ENCODE measurements at regions not wholly inside any gene's neighbourhood (a gene's known extent, or its start where the extent isn't known, plus 50 kb on each side); places are given as distances from the start of the nearest gene placed in this dataset.

DNA sequence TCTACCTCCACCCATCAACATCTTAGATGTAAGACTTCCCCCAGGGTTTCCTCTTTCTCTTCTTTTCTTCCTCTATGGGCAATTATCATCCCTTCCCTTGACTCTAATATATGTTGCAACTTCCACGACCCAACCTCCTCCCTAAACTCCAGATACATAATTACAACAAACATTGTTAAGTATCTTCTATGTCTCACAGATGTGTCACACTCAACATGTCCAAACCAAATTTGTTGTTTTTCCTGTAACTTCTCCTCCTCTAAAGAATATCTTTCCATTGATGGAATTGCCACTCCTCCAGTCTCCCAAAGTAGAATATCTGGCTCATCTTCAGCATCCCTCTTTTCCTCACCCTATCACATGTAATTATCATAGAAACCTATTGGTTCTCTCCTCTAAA is 314.2 kb downstream of the RWDD3 start:
- Histone ChIP-seq H3K9ac (ENCODE audit: insufficient read depth, low read depth, low read length) (no peak overlapping the region), H3K79me2 (ENCODE audit: insufficient read depth, low read length) (no peaks in the 10 kb centered on the region), H3K36me3 (replicated peaks in 1 of 2; ENCODE audit: control insufficient read depth in 1 of 2, insufficient read depth in 2 of 2, low read length in 2 of 2) (no peaks in the 10 kb centered on the region), H3K4me2 (ENCODE audit: low read depth, low read length) (no peak overlapping the region), H3K27ac (ENCODE audit: extremely low read length, insufficient read depth, low read length) (no peak overlapping the region), H3K4me3 (replicated peaks in 1 of 3; ENCODE audit: insufficient read depth in 1 of 3, low read depth in 2 of 3, low read length in 3 of 3) (no peak overlapping the region), H3K27me3 (ENCODE audit: control insufficient read depth in 1 of 2, insufficient read depth in 2 of 2, low read length in 2 of 2) (no peaks in the 10 kb centered on the region), H4K20me1 (ENCODE audit: insufficient read depth, low read length) (no peaks in the 10 kb centered on the region), H3K4me1 (ENCODE audit: insufficient read depth, low read length) (no peaks in the 10 kb centered on the region), H2AFZ (ENCODE audit: low read length) (no peak overlapping the region), H3K9me3 (ENCODE audit: low read length) (no peaks in the 10 kb centered on the region)
- POLR2A ChIA-PET = no interaction called here
- no TSS peak for BruUV-seq (replicated peaks)
- 0% methylated on average over 1 of the region's 1 CpG for WGBS (ENCODE audit: low lambda C conversion rate)
- CTCF ChIA-PET (ENCODE audit: low intra/inter-chr PET ratio, low total read pairs) = no interaction called here
- intact Hi-C loops (cut with micrococcal nuclease; ENCODE audit: unreplicated experiment) = no loop called here
- DNase-seq (ENCODE audit: low spot score) (no peak), FAIRE-seq (no peak), ATAC-seq (no peak)
- in situ Hi-C loops (cut with HindIII; ENCODE audit: extremely low pct_ligation_motif_present, low pct_unique_long_range_greater_than_20kb) = no loop called here
- TF ChIP-seq ASH2L (IDR thresholded peaks at IDR 0.05; ENCODE audit: insufficient read length, low read depth, low read length) (no peak), ZNF124 (CRISPR knock-in tag; IDR thresholded peaks at IDR 0.05) (no peak)
- TF ChIP-seq, protein P1, sequence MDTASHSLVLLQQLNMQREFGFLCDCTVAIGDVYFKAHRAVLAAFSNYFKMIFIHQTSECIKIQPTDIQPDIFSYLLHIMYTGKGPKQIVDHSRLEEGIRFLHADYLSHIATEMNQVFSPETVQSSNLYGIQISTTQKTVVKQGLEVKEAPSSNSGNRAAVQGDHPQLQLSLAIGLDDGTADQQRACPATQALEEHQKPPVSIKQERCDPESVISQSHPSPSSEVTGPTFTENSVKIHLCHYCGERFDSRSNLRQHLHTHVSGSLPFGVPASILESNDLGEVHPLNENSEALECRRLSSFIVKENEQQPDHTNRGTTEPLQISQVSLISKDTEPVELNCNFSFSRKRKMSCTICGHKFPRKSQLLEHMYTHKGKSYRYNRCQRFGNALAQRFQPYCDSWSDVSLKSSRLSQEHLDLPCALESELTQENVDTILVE (CRISPR knock-in tag; IDR thresholded peaks at IDR 0.05) = no peak
- TF ChIP-seq, protein P2, sequence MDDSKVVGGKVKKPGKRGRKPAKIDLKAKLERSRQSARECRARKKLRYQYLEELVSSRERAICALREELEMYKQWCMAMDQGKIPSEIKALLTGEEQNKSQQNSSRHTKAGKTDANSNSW (CRISPR knock-in tag; IDR thresholded peaks at IDR 0.05; ENCODE audit: borderline replicate concordance) = no peak

DNA sequence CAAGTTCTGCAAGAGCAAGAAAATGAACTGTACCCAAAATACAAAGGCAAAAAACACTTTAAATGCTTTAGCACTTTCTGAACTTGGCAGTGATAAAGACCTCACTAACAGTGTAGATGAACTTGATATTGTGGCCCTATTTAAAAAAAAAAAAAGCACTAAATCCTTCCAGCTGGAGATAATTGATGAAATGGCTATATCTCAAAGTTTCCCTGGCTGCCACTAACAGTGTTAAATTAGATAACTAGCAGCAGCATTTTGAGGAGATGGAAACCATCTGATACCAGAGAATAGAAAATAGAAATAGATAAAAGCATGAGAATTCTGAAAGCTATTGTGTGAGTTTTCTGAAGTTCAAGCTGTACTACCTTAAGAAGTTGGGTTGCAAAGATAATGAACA is 317.2 kb downstream of the RWDD3 start:
- no peak for DNase-seq (ENCODE audit: low spot score)
- H4K20me1 ChIP-seq (ENCODE audit: insufficient read depth, low read length) = no peaks in the 10 kb centered on the region
- no peak overlapping the region for H3K4me2 ChIP-seq (ENCODE audit: low read depth, low read length)
- H3K27ac ChIP-seq (ENCODE audit: extremely low read length, insufficient read depth, low read length) = no peak overlapping the region
- no peak overlapping the region for H2AFZ ChIP-seq (ENCODE audit: low read length)
- no peak overlapping the region for H3K4me3 ChIP-seq (replicated peaks in 1 of 3; ENCODE audit: insufficient read depth in 1 of 3, low read depth in 2 of 3, low read length in 3 of 3)
- peaks cover 3% of the 10 kb centered on the region; the same call in 1 of the 2 replicates for H3K9me3 ChIP-seq (ENCODE audit: low read length)
- ChIA-PET CTCF (ENCODE audit: low intra/inter-chr PET ratio, low total read pairs) (no interaction called here), POLR2A (no interaction called here)
- H3K9ac ChIP-seq (ENCODE audit: insufficient read depth, low read depth, low read length) = no peak overlapping the region
- intact Hi-C loops (cut with micrococcal nuclease; ENCODE audit: unreplicated experiment) = no loop called here
- no peak for FAIRE-seq
- in situ Hi-C loops (cut with HindIII; ENCODE audit: extremely low pct_ligation_motif_present, low pct_unique_long_range_greater_than_20kb) = no loop called here
- H3K27me3 ChIP-seq (ENCODE audit: control insufficient read depth in 1 of 2, insufficient read depth in 2 of 2, low read length in 2 of 2) = no peaks in the 10 kb centered on the region
- H3K4me1 ChIP-seq (ENCODE audit: insufficient read depth, low read length) = no peaks in the 10 kb centered on the region
- no peaks in the 10 kb centered on the region for H3K79me2 ChIP-seq (ENCODE audit: insufficient read depth, low read length)
- no peak for ATAC-seq
- no TSS peak for BruUV-seq (replicated peaks)
- H3K36me3 ChIP-seq (replicated peaks in 1 of 2; ENCODE audit: control insufficient read depth in 1 of 2, insufficient read depth in 2 of 2, low read length in 2 of 2) = no peaks in the 10 kb centered on the region
- no peak for TF ChIP-seq ZNF143 (CRISPR knock-in tag; IDR thresholded peaks at IDR 0.05)
- TF ChIP-seq RXRA (CRISPR knock-in tag; IDR thresholded peaks at IDR 0.05) = no peak
- no peak for TF ChIP-seq KDM2A (CRISPR knock-in tag; IDR thresholded peaks at IDR 0.05; ENCODE audit: borderline replicate concordance, low read depth)
- TF ChIP-seq CEBPG (CRISPR knock-in tag; IDR thresholded peaks at IDR 0.05) = no peak
- TF ChIP-seq ZNF562 (CRISPR knock-in tag; IDR thresholded peaks at IDR 0.05; ENCODE audit: borderline replicate concordance) = no peak
- no peak for TF ChIP-seq NR2F2 (IDR thresholded peaks at IDR 0.05; ENCODE audit: borderline replicate concordance, low read depth)
- no peak for TF ChIP-seq RNF2 (conservative IDR thresholded peaks at IDR 0.05; ENCODE audit: low read depth)
- TF ChIP-seq ARNT2 (CRISPR knock-in tag; IDR thresholded peaks at IDR 0.05; ENCODE audit: low read depth) = no peak
- TF ChIP-seq MIER3 (CRISPR knock-in tag; IDR thresholded peaks at IDR 0.05; ENCODE audit: borderline replicate concordance) = no peak
- no peak for TF ChIP-seq MBNL3 (CRISPR knock-in tag; conservative IDR thresholded peaks at IDR 0.05)
- TF ChIP-seq, protein P3, sequence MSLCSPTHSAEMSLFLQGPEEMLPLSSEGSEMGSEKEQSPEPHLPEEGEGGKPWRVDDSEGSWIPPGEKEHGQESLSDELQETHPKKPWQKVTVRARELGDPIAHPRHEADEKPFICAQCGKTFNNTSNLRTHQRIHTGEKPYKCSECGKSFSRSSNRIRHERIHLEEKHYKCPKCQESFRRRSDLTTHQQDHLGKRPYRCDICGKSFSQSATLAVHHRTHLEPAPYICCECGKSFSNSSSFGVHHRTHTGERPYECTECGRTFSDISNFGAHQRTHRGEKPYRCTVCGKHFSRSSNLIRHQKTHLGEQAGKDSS (CRISPR knock-in tag; IDR thresholded peaks at IDR 0.05; ENCODE audit: borderline replicate concordance, low read depth) = no peak
- no peak for TF ChIP-seq ZFP36L1 (CRISPR knock-in tag; IDR thresholded peaks at IDR 0.05)
- TF ChIP-seq ZNF678 (CRISPR knock-in tag; IDR thresholded peaks at IDR 0.05) = no peak
- TF ChIP-seq TRIM24 (CRISPR knock-in tag; IDR thresholded peaks at IDR 0.05) = no peak
- TF ChIP-seq FOSL1 (CRISPR knock-in tag; IDR thresholded peaks at IDR 0.05; ENCODE audit: borderline replicate concordance) = no peak
- no peak for TF ChIP-seq ZNF570 (CRISPR knock-in tag; IDR thresholded peaks at IDR 0.05; ENCODE audit: borderline replicate concordance)
